Choroid plexus epithelial cell (primary cell): ENCODE measurements at regions not wholly inside any gene's neighbourhood (a gene's known extent, or its start where the extent isn't known, plus 50 kb on each side); places are given as distances from the start of the nearest gene placed in this dataset.

Experiments
- DNase-seq: peaks from one replicate; pipeline ENCODE4 v3.0.0-alpha.2; 2010; ENCODE audit warnings: low read depth
- H3K4me3 ChIP-seq: 2 replicates; pipeline ENCODE4 v1.5.1; 2011; ENCODE audit warnings: low read depth, mild to moderate bottlenecking, control low read depth, low read length, moderate library complexity
- TF ChIP-seq, protein P1 (sequence below): conservative IDR thresholded peaks from 2 replicates; pipeline ENCODE4 v1.5.1; 2011; ENCODE audit warnings: low read depth, mild to moderate bottlenecking, control low read depth, inconsistent platforms, low read length, moderate library complexity

DNA sequence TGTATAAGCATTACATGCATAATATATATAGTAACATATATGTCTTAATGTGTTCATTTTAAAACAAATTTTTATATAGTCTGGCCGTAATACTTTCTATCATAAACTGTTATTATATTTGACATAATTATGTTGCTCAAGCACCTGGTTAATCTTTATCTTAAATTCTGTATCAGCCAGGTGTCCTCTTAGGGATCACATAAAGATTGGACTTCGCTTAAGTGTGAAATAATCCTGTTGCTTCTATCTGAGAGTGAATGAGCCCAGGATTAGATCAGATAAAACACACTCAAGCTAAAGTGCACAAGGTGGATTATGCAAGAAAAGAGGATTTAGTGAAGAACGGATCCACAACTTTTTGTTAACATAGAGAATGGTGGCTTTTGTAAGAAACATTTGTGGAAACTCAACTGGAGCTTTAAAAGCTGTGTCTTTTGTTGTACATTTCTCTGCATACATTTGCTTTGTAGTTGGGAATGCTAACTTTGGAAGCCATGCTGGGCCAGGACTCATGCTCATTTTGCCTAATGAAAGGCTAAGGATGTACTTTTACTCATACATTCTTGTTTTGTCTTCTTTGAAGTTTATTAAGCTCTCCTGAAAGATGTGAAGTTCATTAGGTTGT lies 437.8 kb downstream of the ZIC1 start:
- no peak for DNase-seq
- TF ChIP-seq, protein P1, sequence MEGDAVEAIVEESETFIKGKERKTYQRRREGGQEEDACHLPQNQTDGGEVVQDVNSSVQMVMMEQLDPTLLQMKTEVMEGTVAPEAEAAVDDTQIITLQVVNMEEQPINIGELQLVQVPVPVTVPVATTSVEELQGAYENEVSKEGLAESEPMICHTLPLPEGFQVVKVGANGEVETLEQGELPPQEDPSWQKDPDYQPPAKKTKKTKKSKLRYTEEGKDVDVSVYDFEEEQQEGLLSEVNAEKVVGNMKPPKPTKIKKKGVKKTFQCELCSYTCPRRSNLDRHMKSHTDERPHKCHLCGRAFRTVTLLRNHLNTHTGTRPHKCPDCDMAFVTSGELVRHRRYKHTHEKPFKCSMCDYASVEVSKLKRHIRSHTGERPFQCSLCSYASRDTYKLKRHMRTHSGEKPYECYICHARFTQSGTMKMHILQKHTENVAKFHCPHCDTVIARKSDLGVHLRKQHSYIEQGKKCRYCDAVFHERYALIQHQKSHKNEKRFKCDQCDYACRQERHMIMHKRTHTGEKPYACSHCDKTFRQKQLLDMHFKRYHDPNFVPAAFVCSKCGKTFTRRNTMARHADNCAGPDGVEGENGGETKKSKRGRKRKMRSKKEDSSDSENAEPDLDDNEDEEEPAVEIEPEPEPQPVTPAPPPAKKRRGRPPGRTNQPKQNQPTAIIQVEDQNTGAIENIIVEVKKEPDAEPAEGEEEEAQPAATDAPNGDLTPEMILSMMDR = no peak
- H3K4me3 ChIP-seq = no peak overlapping the region

DNA sequence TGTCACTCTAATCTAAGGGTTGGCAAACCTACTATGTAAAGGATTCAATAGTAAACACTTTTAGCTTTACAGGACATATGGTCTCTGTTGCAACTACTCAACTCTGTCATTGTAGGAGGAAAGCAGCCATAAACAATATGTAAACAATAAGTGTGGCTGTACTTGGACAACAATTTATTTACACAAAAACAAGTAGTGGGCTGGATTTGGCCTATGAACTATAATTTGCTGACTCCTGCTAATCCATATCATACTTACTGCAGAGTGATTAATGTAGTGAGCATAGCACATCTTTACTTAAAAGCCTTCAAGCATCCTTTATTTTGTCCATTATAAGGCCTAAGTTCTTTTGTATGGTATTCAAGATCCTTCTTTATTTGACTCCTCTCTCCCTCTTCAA lies 441.9 kb downstream of the ZIC1 start:
- TF ChIP-seq, protein P1 = no peak
- H3K4me3 ChIP-seq = no peak overlapping the region
- no peak for DNase-seq

DNA sequence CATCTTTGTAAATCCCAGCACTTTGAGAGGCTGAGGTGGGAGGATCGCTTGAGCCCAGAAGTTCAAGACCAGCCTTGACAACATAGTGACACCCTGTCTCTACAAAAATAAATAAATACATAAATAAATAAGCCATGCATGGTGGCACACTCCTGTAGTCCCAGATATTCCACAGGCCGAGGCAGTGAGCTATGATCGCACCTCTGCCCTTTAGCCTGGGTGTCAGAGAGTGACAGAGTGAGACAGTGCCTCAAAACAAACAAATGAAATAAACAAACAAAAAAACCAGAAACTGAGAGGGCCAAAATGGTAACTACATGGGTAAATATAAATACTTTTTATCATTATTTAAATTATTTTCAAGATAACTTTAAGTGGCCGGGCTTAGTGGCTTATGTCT lies 445.4 kb downstream of the ZIC1 start:
- TF ChIP-seq, protein P1 = no peak
- DNase-seq = no peak

DNA sequence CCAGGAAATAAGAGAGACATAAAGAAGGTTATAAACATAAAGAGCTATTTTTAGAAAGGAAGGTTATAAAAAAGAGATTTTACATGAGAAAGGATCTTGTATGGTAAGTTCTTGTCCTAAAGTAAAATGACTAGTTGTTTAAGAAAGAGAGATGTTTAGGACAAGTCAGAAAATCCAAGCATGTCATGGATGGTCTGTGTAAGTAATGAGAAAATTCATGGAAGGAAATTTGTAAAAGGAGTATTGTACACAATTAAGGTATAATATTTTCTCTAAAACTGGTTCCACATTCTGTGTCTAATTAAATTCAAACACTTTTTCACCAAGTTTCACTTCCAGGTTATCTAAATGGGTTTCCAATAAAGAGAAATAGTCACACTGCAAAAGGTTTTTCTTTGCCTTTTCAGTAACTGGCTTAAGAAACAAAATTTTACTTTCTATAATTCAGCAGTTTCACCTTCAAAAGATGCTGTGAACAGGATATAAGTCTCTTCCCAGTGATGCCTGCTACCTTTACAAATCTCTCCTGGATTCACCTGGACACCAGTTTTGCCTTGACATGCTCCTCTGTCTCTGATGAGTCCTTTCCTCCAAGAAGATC lies 455.7 kb downstream of the ZIC1 start:
- DNase-seq = peak; percentile 23
- no peak overlapping the region for H3K4me3 ChIP-seq
- TF ChIP-seq, protein P1 = no peak

More for the DNA sequence above, 445.4 kb downstream of the ZIC1 start:
- H3K4me3 ChIP-seq = no peak overlapping the region

DNA sequence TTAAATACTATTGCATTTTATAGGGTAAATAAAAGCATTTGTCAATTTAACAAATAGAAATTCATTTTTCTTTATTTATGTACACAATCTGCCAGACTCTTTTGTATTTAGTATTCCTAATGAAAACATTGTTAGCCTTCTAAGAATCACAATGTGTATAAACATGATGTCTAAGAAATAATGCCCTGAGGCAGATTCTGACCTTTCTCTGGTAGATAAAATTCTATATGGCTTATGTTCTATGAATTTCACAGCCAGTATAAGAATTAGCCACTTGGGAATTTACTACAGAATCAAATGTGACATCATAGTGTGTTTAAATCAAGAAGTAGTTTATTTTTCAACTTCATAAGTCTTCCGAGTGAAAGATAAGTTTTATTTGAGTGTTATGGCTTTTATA lies 457.4 kb downstream of the ZIC1 start:
- no peak overlapping the region for H3K4me3 ChIP-seq
- TF ChIP-seq, protein P1 = no peak
- DNase-seq = no peak

DNA sequence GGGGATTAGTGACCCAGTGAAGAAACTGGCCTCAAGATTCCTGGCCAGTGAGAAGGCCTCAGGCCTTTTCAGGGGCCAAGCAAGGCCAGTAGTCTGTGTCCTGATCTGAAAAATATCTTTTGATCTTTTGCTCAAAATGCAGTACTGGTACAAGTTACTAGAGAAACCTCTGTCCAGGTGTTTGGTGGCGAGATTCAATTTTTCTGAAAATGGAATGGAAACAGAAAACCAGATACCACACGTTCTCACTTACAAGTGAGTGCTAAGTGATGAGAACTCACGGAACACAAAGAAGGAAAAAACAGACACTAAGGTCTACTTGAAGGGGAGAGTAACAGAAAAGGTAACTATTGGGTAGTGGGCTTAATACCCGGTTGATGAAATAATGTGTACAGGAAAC lies 463.4 kb downstream of the ZIC1 start:
- DNase-seq = no peak
- no peak overlapping the region for H3K4me3 ChIP-seq
- TF ChIP-seq, protein P1 = no peak

DNA sequence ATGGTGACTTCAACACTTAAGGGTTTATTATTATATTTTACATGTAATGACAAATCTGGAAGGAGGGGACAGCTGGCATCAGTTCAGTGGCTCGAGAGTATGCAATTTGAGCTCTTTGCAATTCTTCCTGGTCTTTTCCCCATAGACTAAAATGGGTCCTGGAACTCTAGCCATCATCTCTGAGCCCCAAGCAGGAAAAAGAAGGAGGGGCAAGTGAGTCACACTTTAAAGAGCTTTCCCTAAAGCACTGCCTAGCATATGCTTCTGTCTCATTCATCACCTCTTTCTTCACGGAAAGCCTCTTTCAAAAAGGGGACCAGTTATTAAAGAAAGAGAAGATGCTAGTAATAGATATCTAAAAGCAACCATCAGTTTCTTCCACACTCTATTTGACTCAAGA lies 466.3 kb downstream of the ZIC1 start:
- DNase-seq = no peak
- no peak overlapping the region for H3K4me3 ChIP-seq
- TF ChIP-seq, protein P1 = no peak
